Neural progenitor cell (in vitro differentiated cells): ENCODE measurements at regions not wholly inside any gene's neighbourhood (a gene's known extent, or its start where the extent isn't known, plus 50 kb on each side); places are given as distances from the start of the nearest gene placed in this dataset.

ENCODE experiments used
- CTCF ChIP-seq: fragments of 200-600 bp; sonication (generic); IDR thresholded peaks from 2 replicates; pipeline ENCODE4 v1.5.1; 2017; ENCODE audit warnings: antibody characterized with exemption, mild to moderate bottlenecking
- EZH2 ChIP-seq: fragments of 200-600 bp; sonication (generic); IDR thresholded peaks from 2 replicates; pipeline ENCODE4 v1.6.1; 2017; ENCODE audit warnings: antibody characterized with exemption, mild to moderate bottlenecking, moderate library complexity
- EZH2phosphoT487 ChIP-seq: fragments of 200-600 bp; sonication (generic); IDR thresholded peaks from 2 replicates; pipeline ENCODE4 v1.6.1; 2017; ENCODE audit warnings: antibody characterized with exemption

GRCh38 chr4:133394971-133395627, 246.0 kb downstream of the PCDH10 start:
- TF ChIP-seq CTCF (no peak), EZH2phosphoT487 (no peak), EZH2 (no peak)
